NCI-H128 (cell line): ENCODE measurements at regions not wholly inside any gene's neighbourhood (a gene's known extent, or its start where the extent isn't known, plus 50 kb on each side); places are given as distances from the start of the nearest gene placed in this dataset.
"Not testable (repeated sequence)": the region's sequence is repeated elsewhere in the genome, so short reads cannot be mapped to it uniquely, and the experiment has no call there.

Experiments used
- DNase-seq: peaks from one replicate; lab custom pipeline; 2025; ENCODE audit not compliant: unreplicated experiment; lab: John Stamatoyannopoulos, UW

- no peak for DNase-seq
These were observed 92.4 kb upstream of the TMEM45B start for GRCh38 chr11:129723146-129723760.

DNA sequence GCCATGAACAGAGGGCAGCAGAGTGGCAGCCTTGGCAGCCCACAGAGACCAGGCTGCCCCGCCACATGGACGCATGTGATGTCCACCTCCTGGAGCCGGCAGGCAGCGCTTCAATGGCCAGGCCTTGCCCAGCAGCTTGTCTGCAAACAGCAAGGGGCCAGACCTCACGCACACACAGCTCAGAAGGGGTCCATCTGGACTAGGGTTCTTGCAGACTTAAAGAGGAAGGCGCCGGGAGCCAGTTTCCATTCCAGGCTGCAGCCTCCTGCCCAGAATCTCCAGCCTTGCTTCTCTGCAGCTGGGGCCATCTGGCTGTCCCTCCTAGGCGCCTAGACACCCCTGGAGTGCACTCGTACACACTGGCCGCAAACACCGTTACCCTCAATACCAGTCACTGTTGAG is 91.9 kb upstream of the TMEM45B start:
- no peak for DNase-seq

DNA sequence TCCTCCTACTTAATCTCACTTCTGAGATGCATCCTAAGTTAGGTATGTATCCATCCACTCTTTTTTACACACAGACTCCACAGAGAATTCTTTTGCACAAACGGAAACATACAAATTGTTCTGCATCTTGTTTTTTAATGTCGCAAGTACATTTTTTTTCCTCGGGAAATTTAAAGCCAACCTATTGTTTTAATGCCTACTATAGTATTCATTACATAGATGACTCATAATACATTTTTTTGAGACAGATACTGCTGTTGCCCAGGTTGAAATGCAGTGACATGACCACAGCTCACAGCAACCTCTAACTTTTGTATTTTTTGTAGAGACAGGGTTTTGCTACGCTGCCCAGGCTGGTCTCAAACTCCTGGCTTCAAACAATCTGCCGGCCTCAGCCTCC is 90.8 kb upstream of the TMEM45B start:
- DNase-seq = no peak

DNA sequence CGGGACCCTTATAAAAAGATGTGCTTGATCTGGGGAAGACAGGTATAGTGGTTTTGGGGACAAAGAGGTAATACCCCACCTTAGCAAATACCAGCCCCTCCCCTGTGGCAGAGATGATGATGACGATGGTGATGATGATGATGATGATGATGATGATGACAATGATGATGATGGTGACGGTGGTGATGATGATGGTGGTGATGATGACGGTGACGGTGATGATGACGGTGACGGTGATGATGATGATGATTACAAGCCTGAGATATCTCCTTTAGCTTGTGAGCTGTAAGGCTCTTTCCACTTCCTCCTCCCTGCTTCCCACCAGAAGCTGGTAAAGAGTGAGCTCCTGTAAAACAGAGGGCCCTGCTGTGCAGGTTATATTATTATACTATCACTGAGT is 89.5 kb upstream of the TMEM45B start:
- no peak for DNase-seq

DNA sequence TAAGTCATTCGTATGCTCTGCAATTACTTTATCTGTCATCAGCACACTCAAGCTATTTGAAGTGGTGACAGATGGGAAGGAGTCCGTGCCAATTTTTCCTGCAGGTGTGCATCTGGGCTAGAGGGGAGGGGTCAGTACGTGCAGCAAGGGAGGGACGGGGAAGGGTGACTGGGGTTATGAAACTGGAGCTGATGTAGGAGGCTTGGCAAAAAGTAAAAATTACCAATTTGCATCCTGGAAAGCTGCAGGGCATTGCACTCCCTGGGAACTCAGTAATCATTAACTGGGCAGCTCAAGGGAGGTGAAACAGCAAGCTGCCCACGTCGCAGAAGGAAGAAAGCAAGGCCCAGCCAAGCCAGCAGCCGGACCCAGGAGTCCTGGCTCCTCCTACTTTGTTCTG is 87.1 kb upstream of the TMEM45B start:
- peak; percentile 35 for DNase-seq

DNA sequence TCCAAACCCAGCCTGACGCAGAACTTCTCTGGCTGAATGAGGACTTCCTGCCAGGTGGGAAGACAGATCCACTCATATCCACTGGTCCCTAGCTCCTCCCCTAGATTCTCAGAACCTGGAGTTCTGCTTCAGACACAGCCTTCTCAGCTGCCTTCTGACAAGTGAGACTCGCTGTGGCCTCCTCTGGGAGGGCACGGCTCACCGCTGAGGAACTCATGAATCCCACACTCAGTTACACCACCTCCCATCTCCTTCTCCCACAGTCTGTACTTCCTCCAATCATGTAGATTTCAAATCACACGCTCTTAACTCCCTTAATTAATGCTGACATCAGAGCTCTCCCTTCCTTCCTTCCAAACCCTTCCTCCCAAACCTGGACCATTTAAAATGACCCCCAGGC is 86.4 kb upstream of the TMEM45B start:
- no peak for DNase-seq

DNA sequence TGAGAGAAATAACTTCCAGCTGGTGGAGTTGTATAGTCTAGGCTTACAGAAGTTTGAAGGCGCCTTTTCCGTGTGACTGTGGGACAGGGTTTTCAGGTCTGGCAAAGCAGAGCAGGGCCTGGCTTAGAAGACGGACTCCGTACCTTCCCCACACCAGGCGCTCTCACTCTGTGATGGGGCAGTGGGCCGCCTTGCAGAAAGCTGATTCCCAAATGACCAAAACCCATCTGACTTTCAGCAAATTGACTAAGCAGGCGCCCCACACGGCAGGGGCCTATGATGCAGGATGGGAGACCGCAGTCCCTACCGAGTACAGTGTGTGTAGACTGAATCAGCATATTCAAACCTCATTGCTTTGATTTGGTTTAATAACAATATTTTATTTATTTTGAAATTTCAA is 85.8 kb upstream of the TMEM45B start:
- no peak for DNase-seq

- no peak for DNase-seq
These were observed 84.3 kb upstream of the TMEM45B start for GRCh38 chr11:129731316-129731715.

GRCh38 chr11:129732941-129733340 is 82.7 kb upstream of the TMEM45B start:
- no peak for DNase-seq

GRCh38 chr11:129733384-129733783 is 82.3 kb upstream of the TMEM45B start:
- no peak for DNase-seq

DNA sequence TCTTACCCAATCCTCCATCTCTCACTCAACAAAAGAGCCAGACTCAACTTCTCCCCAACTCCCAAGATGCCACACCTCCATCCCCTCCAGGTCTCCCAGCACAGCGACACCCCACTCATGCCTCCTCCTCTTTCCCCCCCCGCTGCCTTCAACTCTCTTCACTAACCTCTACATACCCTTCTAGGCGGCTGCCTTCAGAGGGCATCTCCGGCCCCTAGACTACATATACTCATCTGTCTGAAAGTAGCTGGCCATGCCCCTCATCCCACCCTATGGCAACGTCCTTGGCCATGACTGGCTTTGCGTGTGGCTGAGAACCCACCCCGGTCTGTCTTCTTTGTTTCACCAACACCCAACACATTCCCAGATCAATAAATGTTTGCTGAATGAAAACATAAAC is 81.7 kb upstream of the TMEM45B start:
- DNase-seq = no peak

DNA sequence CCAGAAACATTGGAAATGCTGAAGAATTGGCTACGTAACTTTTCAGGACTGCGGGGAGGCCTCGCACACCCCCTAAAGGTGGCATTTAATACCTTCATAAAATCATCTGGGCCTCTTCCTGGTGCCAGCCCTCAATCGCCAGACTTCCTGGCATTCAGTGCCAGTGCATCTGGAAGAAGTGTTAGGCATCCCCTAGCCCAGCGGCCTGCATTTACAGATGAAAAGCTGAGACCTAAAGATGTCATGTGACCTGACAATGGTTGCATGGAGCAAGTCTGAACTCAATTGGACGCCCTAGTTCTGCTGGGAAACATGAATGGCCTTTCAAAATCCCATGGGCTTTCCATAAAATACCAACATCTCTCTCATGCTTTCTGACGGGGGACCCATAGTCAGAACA is 81.0 kb upstream of the TMEM45B start:
- DNase-seq = no peak

DNA sequence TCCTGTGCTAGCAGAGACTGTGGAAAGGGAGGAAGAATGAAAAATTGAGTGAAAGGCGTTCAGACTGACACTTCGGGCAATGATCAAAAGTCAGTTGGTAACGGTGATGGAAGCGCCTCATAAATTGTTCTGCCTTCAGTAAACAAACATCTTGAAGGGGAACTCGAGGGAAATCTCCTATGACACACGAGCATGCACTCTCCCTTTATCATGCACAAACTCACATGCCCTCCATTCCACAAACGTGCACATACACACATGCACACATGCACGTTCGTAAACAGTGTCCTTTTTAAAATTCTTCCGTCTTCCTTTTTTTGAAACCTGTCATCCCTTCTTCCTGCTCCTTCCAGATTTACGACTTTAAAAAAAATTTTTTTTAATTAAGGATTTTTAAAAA is 77.8 kb upstream of the TMEM45B start:
- DNase-seq = no peak

- DNase-seq = no peak
These were observed 77.4 kb upstream of the TMEM45B start for GRCh38 chr11:129738242-129738641.

GRCh38 chr11:129739339-129739738 is 76.3 kb upstream of the TMEM45B start:
- no peak for DNase-seq

GRCh38 chr11:129740125-129740719 is 75.4 kb upstream of the TMEM45B start:
- no peak for DNase-seq

DNA sequence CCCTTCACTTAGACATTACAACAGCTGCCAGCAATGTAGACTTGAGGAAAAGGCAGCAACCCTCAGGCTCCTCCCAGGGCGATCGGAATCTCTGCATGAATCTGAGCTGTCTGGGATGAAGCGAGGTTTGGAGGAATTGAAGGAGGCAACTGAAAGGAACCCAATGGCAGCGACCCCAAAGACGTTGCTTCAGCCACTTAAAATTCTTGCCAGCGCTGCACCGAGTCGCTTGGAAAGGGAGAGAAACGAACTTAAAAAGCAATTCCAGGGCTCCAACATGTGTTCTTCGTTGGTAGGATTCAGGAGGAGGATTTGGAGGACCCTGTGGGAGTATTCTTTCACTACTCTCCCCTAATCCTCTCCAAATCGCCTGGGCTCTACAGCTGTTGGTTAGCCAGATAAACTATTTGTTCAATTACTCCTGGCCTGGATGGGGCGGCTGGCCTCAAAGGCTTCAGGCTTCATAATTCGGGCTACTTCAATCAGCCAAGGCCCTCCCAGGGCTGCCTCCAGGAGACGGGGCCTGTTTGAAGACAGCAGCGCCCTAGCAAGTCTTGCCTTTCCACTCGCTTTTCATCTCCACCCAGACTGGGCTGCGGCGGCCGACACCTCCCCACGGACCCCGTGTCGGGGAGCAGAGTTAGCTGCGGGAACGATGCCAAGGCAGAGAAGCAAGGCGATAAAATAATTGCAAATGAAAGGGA is 72.4 kb upstream of the TMEM45B start:
- no peak for DNase-seq

DNA sequence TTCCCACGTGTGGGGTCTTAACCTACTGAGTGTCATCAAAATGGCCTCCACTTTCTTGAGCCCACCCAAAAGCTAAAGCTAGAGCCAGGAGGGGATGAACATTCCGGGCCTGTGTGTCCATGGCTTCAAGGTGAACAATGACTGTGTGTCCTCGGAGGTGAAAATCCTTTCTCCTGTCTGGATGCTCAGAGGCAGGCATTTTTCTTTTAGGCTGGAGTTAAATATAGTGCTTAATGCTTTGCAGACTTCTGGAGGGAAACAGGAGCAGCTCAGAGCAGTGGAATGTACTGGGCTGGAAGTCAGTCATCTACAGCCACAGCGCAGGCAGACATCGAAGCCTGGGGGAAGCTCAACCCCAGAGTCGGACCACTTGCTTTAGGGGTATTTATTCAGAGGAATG is 68.6 kb upstream of the TMEM45B start:
- DNase-seq = no peak

- DNase-seq = no peak
These were observed 66.5 kb upstream of the TMEM45B start for GRCh38 chr11:129749141-129749540.

DNA sequence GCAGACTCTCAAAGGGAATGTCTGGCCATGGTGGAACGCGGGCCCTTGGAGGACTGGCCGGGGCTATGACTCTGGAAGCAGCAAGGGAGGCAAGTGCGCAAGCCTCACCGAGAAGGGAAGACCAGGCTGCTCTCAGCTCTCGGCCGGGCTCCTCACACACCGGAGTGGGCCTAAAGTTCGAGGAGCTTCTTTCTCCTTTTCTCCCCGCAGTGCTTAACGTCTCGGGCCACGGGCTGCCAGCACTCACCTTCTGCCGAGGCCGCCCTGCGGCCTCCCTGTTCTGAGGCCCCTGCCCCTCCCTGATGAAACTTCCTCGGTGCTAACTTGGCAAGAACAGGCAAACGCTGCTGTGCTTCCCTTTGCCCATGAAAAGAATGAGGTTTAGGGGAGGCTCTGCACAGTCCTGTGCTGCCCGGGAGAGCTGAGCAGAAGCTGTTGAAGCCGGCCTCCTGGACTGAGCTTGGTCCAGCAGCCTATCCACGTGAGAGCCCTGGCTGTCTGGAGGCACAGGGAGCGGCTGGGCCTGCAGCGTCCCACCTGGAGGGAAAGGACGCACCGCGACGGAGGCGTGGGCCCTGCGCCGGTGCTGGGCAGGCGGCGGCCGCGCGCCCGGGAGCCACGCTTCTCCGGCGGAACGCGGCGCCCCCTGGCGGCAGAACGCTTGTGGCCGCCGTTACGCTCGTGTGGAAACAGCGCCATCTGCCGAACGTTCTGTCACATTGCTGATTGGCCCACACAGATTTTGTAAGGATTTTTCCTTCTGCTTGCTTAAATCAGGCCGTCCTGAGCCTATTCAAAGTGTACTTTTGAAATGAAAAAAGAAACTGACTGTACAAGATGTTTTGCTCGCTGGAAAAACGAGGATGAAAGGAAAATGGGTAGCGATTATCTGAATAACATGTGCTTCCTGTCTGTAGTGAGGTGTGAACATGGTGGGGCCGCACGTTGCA is 65.0 kb upstream of the TMEM45B start:
- DNase-seq = peak; percentile 44

DNA sequence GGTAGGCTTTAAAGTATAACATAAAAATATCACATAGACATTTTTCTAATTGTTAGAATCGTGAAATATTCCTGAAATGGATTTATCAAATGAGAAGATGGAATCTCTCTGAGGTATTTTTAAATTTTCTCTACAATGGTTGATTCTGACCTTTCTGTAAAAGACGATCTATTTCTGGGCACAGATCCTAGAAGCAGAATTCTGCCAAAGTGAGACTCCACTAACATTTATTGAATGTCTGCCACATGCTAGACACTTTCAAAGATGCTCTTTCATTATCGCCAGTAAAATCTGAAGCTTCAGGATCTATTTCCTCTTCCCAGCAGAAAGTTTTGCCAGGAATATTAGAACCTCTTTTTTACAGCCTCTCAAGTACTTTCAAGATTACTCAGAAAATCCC is 64.1 kb upstream of the TMEM45B start:
- no peak for DNase-seq

- not testable (repeated sequence) for DNase-seq
These were observed 52.1 kb upstream of the TMEM45B start for GRCh38 chr11:129763569-129763968.
